ENCODE measurements at regions not wholly inside any gene's neighbourhood (a gene's known extent, or its start where the extent isn't known, plus 50 kb on each side); places are given as distances from the start of the nearest gene placed in this dataset.

DNA sequence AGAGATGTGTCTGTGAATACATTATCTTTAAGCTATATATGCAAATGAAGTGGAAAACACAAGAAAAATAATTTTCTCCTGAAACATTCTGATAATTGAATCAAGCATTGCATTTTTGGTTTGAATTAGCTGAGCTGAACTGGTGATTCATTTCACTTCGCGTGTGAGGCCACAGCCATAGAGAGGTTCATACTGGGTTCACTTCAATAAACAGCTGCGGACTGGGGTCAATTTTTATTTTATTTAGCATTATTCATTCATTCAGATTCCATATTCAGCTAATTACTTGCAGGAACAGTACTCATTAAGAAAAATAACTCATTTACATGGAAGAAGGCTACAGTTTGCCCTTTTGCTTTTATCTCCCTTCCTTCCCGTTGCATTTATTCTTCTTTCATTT, 195.2 kb upstream of the LRIG3 start:
- TF ChIP-seq, protein P1, sequence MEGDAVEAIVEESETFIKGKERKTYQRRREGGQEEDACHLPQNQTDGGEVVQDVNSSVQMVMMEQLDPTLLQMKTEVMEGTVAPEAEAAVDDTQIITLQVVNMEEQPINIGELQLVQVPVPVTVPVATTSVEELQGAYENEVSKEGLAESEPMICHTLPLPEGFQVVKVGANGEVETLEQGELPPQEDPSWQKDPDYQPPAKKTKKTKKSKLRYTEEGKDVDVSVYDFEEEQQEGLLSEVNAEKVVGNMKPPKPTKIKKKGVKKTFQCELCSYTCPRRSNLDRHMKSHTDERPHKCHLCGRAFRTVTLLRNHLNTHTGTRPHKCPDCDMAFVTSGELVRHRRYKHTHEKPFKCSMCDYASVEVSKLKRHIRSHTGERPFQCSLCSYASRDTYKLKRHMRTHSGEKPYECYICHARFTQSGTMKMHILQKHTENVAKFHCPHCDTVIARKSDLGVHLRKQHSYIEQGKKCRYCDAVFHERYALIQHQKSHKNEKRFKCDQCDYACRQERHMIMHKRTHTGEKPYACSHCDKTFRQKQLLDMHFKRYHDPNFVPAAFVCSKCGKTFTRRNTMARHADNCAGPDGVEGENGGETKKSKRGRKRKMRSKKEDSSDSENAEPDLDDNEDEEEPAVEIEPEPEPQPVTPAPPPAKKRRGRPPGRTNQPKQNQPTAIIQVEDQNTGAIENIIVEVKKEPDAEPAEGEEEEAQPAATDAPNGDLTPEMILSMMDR (conservative IDR thresholded peaks at IDR 0.05): no peak
- no peak for TF ChIP-seq ZFX (IDR thresholded peaks at IDR 0.05)
